B cell (primary cell): ENCODE measurements at regions not wholly inside any gene's neighbourhood (a gene's known extent, or its start where the extent isn't known, plus 50 kb on each side); places are given as distances from the start of the nearest gene placed in this dataset.

Experiments used
- ATAC-seq: fragments of 200-7000 bp; cut with Tn5 transposase; one replicate; pipeline ENCODE4 v1.10.0; 2021; ENCODE audit warnings: low read depth, mild to moderate bottlenecking, moderate number of reproducible peaks, moderate library complexity
- CTCF ChIA-PET: fragments of 350-600 bp; sonication (Branson Sonifier 250); formaldehyde crosslinking; loops from one replicate; lab custom pipeline; 2021; ENCODE audit warnings: antibody characterized with exemption, inconsistent platforms; lab: Charles Lee
- POLR2A ChIA-PET: fragments of 350-600 bp; sonication (Branson Sonifier 250); formaldehyde crosslinking; loops from one replicate; lab custom pipeline; 2021; ENCODE audit warnings: antibody characterized with exemption; lab: Charles Lee
- DNase-seq: peaks from one replicate; pipeline ENCODE4 v3.0.0; 2013
- H2AFZ ChIP-seq: 2 replicates; pipeline ENCODE4 v1.6.1; 2012; ENCODE audit warnings: mild to moderate bottlenecking, low read depth, low read length; ENCODE audit not compliant: insufficient read depth, poor library complexity, severe bottlenecking
- H3K27ac ChIP-seq, 2 donors: 1 replicate in 1 of 2; 2 replicates in 1 of 2; pipeline ENCODE4 v1.5.1; 2012 to 2013; ENCODE audit warnings: low read length in 2 of 2, mild to moderate bottlenecking in 2 of 2, moderate library complexity in 1 of 2
- H3K27me3 ChIP-seq, 4 experiments: fragments of 200-600 bp in 1 of 4; sonication (generic) in 1 of 4; replicated peaks in 1 of 4; 1 replicate in 2 of 4; 2 replicates in 2 of 4; pipeline versions ENCODE4 v1.6.1 to v1.7.0; 2013 to 2016; ENCODE audit warnings: low read length in 3 of 4, mild to moderate bottlenecking in 2 of 4, mixed read lengths in 1 of 4, moderate library complexity in 1 of 4; ENCODE audit not compliant: insufficient read depth in 4 of 4, control insufficient read depth in 3 of 4; ENCODE audit errors: control extremely low read depth in 1 of 4
- H3K36me3 ChIP-seq, 2 experiments: replicated peaks in 1 of 2; 1 replicate in 1 of 2; 2 replicates in 1 of 2; pipeline versions ENCODE4 v1.6.1 to v1.7.1; 2013; ENCODE audit warnings: low read length in 1 of 2; ENCODE audit not compliant: insufficient read depth in 2 of 2, control insufficient read depth in 1 of 2; ENCODE audit errors: control extremely low read depth in 1 of 2, extremely low read depth in 1 of 2
- H3K4me1 ChIP-seq, 2 donors: fragments of 200-600 bp in 1 of 2; sonication (generic) in 1 of 2; 1 replicate in 1 of 2; 2 replicates in 1 of 2; pipeline versions ENCODE4 v1.5.1 to v1.6.1; 2013 to 2017; ENCODE audit warnings: low read length in 2 of 2; ENCODE audit not compliant: control insufficient read depth in 2 of 2, insufficient read depth in 2 of 2
- H3K4me2 ChIP-seq: replicated peaks from 2 replicates; pipeline ENCODE3; 2012; ENCODE audit warnings: mild to moderate bottlenecking, low read depth, low read length; ENCODE audit not compliant: poor library complexity, severe bottlenecking
- H3K4me3 ChIP-seq, 5 experiments: fragments of 200-600 bp in 1 of 5; sonication (generic) in 1 of 5; 1 replicate in 3 of 5; 2 replicates in 2 of 5; pipeline versions ENCODE4 v1.5.1 to v1.7.0; 2011 to 2016; ENCODE audit warnings: low read length in 4 of 5, mild to moderate bottlenecking in 4 of 5, low read depth in 2 of 5, control low read depth in 1 of 5, moderate library complexity in 1 of 5; ENCODE audit not compliant: insufficient read depth in 1 of 5; ENCODE audit errors: control extremely low read depth in 1 of 5, extremely low read depth in 1 of 5
- H3K79me2 ChIP-seq: fragments of 200-600 bp; sonication (generic); one replicate; pipeline ENCODE4 v1.6.0; 2016; ENCODE audit warnings: low read length; ENCODE audit not compliant: control insufficient read depth, insufficient read depth
- H3K9ac ChIP-seq: fragments of 200-600 bp; sonication (generic); 2 replicates; pipeline ENCODE4 v1.6.1; 2017; ENCODE audit warnings: mild to moderate bottlenecking, low read length, moderate library complexity
- H3K9me3 ChIP-seq, 3 donors: one replicate each; pipeline versions ENCODE4 v1.6.1 to v1.7.1; 2013; ENCODE audit warnings: low read length in 2 of 3; ENCODE audit not compliant: control insufficient read depth in 2 of 3, insufficient read depth in 1 of 3; ENCODE audit errors: control extremely low read depth in 1 of 3
- H4K20me1 ChIP-seq: 2 replicates; pipeline ENCODE4 v1.6.0; 2012; ENCODE audit warnings: mild to moderate bottlenecking, low read length; ENCODE audit not compliant: insufficient read depth, control insufficient read depth, poor library complexity, severe bottlenecking
- H3K27ac Mint-ChIP-seq: one replicate; pipeline ENCODE4 v1.8.0; 2021; ENCODE audit warnings: mixed read lengths
- H3K27me3 Mint-ChIP-seq: one replicate; pipeline ENCODE4 v1.8.0; 2021; ENCODE audit warnings: mixed read lengths
- H3K4me1 Mint-ChIP-seq: one replicate; pipeline ENCODE4 v1.8.0; 2021; ENCODE audit warnings: mixed read lengths
- H3K4me3 Mint-ChIP-seq: one replicate; pipeline ENCODE4 v1.8.0; 2021; ENCODE audit warnings: mixed read lengths
- H3K9me3 Mint-ChIP-seq: one replicate; pipeline ENCODE4 v1.8.0; 2022; ENCODE audit warnings: mixed read lengths; ENCODE audit not compliant: insufficient read depth
- EZH2 ChIP-seq: IDR thresholded peaks from 2 replicates; pipeline ENCODE4 v1.6.1; 2012; ENCODE audit warnings: borderline replicate concordance, low read depth, mild to moderate bottlenecking, moderate library complexity, low read length; ENCODE audit not compliant: insufficient read depth, poor library complexity, severe bottlenecking
- WGBS: methylation state at CpG from one replicate; pipeline ENCODE4 v1.1.5; 2013; ENCODE audit warnings: missing lambda C conversion rate; ENCODE audit not compliant: insufficient coverage; 5-methylcytosine and 5-hydroxymethylcytosine counted together
- intact Hi-C: fragments of 100-400 bp; cut with micrococcal nuclease; formaldehyde crosslinking; loops from one replicate; pipeline ENCODE4 v1.10.0; 2022
- TF ChIP-seq, protein P1 (sequence below): fragments of 200-600 bp; IDR thresholded peaks from one replicate; pipeline ENCODE4 v1.8.0; 2022; ENCODE audit warnings: antibody characterized with exemption, mild to moderate bottlenecking

DNA sequence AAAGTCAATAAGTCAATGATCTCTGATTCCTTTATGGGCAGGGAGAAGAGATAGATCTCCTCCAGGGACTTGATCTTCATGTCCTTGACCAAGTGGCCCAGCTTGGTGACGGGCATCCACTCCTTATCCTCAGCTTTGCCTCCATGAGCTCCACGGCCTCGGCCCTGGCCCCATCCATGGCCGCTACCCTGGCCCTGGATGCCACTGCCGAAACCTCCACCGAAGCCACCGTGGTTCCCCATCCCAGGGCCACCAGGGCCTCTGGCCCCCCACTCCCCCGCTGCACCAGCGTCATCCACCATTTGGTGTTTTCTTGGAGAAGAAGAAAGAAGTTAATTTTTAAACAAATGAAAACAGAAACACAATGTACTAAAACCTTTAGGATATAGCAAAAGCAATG, 518.1 kb downstream of the GRXCR1 start:
- no peaks in the 10 kb centered on the region for H3K27me3 Mint-ChIP-seq
- ChIA-PET CTCF (no interaction called here), POLR2A (no interaction called here)
- Histone ChIP-seq H3K9ac (no peak overlapping the region), H3K27ac (no peak overlapping the region), H3K9me3 (peaks cover 0 to 20% (median 8%) of the 10 kb centered on the region in 3 donors), H2AFZ (no peak overlapping the region), H3K79me2 (no peaks in the 10 kb centered on the region), H3K4me3 (no peak overlapping the region), H4K20me1 (no peaks in the 10 kb centered on the region), H3K4me1 (no peaks in the 10 kb centered on the region), H3K4me2 (no peak overlapping the region), H3K27me3 (no peaks in the 10 kb centered on the region), H3K36me3 (no peaks in the 10 kb centered on the region)
- TF ChIP-seq EZH2: no peak
- TF ChIP-seq, protein P1, sequence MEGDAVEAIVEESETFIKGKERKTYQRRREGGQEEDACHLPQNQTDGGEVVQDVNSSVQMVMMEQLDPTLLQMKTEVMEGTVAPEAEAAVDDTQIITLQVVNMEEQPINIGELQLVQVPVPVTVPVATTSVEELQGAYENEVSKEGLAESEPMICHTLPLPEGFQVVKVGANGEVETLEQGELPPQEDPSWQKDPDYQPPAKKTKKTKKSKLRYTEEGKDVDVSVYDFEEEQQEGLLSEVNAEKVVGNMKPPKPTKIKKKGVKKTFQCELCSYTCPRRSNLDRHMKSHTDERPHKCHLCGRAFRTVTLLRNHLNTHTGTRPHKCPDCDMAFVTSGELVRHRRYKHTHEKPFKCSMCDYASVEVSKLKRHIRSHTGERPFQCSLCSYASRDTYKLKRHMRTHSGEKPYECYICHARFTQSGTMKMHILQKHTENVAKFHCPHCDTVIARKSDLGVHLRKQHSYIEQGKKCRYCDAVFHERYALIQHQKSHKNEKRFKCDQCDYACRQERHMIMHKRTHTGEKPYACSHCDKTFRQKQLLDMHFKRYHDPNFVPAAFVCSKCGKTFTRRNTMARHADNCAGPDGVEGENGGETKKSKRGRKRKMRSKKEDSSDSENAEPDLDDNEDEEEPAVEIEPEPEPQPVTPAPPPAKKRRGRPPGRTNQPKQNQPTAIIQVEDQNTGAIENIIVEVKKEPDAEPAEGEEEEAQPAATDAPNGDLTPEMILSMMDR: no peak
- no peak overlapping the region for H3K4me3 Mint-ChIP-seq
- WGBS: 92% methylated on average over 2 of the region's 9 CpGs
- intact Hi-C loops: no loop called here
- no peak for DNase-seq
- no peak overlapping the region for H3K27ac Mint-ChIP-seq
- no peaks in the 10 kb centered on the region for H3K4me1 Mint-ChIP-seq
- peaks cover 4% of the 10 kb centered on the region for H3K9me3 Mint-ChIP-seq
- ATAC-seq: no peak

DNA sequence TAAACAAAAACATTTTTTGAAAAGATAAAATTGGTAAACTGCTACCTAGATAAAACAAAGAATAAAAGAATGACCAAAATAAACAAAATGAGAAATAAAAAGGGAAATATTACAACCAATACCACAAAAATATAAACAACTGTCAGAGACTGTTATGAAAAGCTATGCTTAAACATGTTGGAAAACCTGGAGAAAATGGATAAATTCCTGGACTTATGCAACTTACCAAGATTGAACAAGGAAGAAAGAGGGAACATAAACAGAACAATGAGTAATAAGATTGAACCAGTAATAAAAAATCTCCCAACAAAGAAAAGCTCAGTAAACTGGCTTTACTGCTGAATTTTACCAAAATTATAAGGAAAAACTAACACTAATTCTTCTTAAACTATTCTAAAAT, 518.7 kb downstream of the GRXCR1 start:
- H3K9me3 Mint-ChIP-seq: peaks cover 4% of the 10 kb centered on the region
- DNase-seq: no peak
- Histone ChIP-seq H3K9me3 (peaks cover 0 to 20% (median 5%) of the 10 kb centered on the region in 3 donors), H3K9ac (no peak overlapping the region), H3K4me1 (no peaks in the 10 kb centered on the region), H3K27me3 (no peaks in the 10 kb centered on the region), H4K20me1 (no peaks in the 10 kb centered on the region), H3K36me3 (no peaks in the 10 kb centered on the region), H3K4me2 (no peak overlapping the region), H3K4me3 (no peak overlapping the region), H2AFZ (no peak overlapping the region), H3K79me2 (no peaks in the 10 kb centered on the region), H3K27ac (no peak overlapping the region)
- intact Hi-C loops: no loop called here
- ChIA-PET CTCF (no interaction called here), POLR2A (no interaction called here)
- no peak overlapping the region for H3K27ac Mint-ChIP-seq
- no peak for ATAC-seq
- no peak for TF ChIP-seq EZH2
- TF ChIP-seq, protein P1: no peak
- no peaks in the 10 kb centered on the region for H3K4me1 Mint-ChIP-seq
- no peak overlapping the region for H3K4me3 Mint-ChIP-seq
- no peaks in the 10 kb centered on the region for H3K27me3 Mint-ChIP-seq
